B cell (primary cell): ENCODE measurements at regions not wholly inside any gene's neighbourhood (a gene's known extent, or its start where the extent isn't known, plus 50 kb on each side); places are given as distances from the start of the nearest gene placed in this dataset.

Source experiments
- ATAC-seq: fragments of 200-7000 bp; cut with Tn5 transposase; one replicate; pipeline ENCODE4 v1.10.0; 2021; ENCODE audit warnings: low read depth, mild to moderate bottlenecking, moderate number of reproducible peaks, moderate library complexity
- CTCF ChIA-PET: fragments of 350-600 bp; sonication (Branson Sonifier 250); formaldehyde crosslinking; loops from one replicate; lab custom pipeline; 2021; ENCODE audit warnings: antibody characterized with exemption, inconsistent platforms; lab: Charles Lee
- POLR2A ChIA-PET: fragments of 350-600 bp; sonication (Branson Sonifier 250); formaldehyde crosslinking; loops from one replicate; lab custom pipeline; 2021; ENCODE audit warnings: antibody characterized with exemption; lab: Charles Lee
- DNase-seq: peaks from one replicate; pipeline ENCODE4 v3.0.0; 2013
- H2AFZ ChIP-seq: 2 replicates; pipeline ENCODE4 v1.6.1; 2012; ENCODE audit warnings: mild to moderate bottlenecking, low read depth, low read length; ENCODE audit not compliant: insufficient read depth, poor library complexity, severe bottlenecking
- H3K27ac ChIP-seq, 2 donors: 1 replicate in 1 of 2; 2 replicates in 1 of 2; pipeline ENCODE4 v1.5.1; 2012 to 2013; ENCODE audit warnings: low read length in 2 of 2, mild to moderate bottlenecking in 2 of 2, moderate library complexity in 1 of 2
- H3K27me3 ChIP-seq, 4 experiments: fragments of 200-600 bp in 1 of 4; sonication (generic) in 1 of 4; replicated peaks in 1 of 4; 1 replicate in 2 of 4; 2 replicates in 2 of 4; pipeline versions ENCODE4 v1.6.1 to v1.7.0; 2013 to 2016; ENCODE audit warnings: low read length in 3 of 4, mild to moderate bottlenecking in 2 of 4, mixed read lengths in 1 of 4, moderate library complexity in 1 of 4; ENCODE audit not compliant: insufficient read depth in 4 of 4, control insufficient read depth in 3 of 4; ENCODE audit errors: control extremely low read depth in 1 of 4
- H3K36me3 ChIP-seq, 2 experiments: replicated peaks in 1 of 2; 1 replicate in 1 of 2; 2 replicates in 1 of 2; pipeline versions ENCODE4 v1.6.1 to v1.7.1; 2013; ENCODE audit warnings: low read length in 1 of 2; ENCODE audit not compliant: insufficient read depth in 2 of 2, control insufficient read depth in 1 of 2; ENCODE audit errors: control extremely low read depth in 1 of 2, extremely low read depth in 1 of 2
- H3K4me1 ChIP-seq, 2 donors: fragments of 200-600 bp in 1 of 2; sonication (generic) in 1 of 2; 1 replicate in 1 of 2; 2 replicates in 1 of 2; pipeline versions ENCODE4 v1.5.1 to v1.6.1; 2013 to 2017; ENCODE audit warnings: low read length in 2 of 2; ENCODE audit not compliant: control insufficient read depth in 2 of 2, insufficient read depth in 2 of 2
- H3K4me2 ChIP-seq: replicated peaks from 2 replicates; pipeline ENCODE3; 2012; ENCODE audit warnings: mild to moderate bottlenecking, low read depth, low read length; ENCODE audit not compliant: poor library complexity, severe bottlenecking
- H3K4me3 ChIP-seq, 5 experiments: fragments of 200-600 bp in 1 of 5; sonication (generic) in 1 of 5; 1 replicate in 3 of 5; 2 replicates in 2 of 5; pipeline versions ENCODE4 v1.5.1 to v1.7.0; 2011 to 2016; ENCODE audit warnings: low read length in 4 of 5, mild to moderate bottlenecking in 4 of 5, low read depth in 2 of 5, control low read depth in 1 of 5, moderate library complexity in 1 of 5; ENCODE audit not compliant: insufficient read depth in 1 of 5; ENCODE audit errors: control extremely low read depth in 1 of 5, extremely low read depth in 1 of 5
- H3K79me2 ChIP-seq: fragments of 200-600 bp; sonication (generic); one replicate; pipeline ENCODE4 v1.6.0; 2016; ENCODE audit warnings: low read length; ENCODE audit not compliant: control insufficient read depth, insufficient read depth
- H3K9ac ChIP-seq: fragments of 200-600 bp; sonication (generic); 2 replicates; pipeline ENCODE4 v1.6.1; 2017; ENCODE audit warnings: mild to moderate bottlenecking, low read length, moderate library complexity
- H3K9me3 ChIP-seq, 3 donors: one replicate each; pipeline versions ENCODE4 v1.6.1 to v1.7.1; 2013; ENCODE audit warnings: low read length in 2 of 3; ENCODE audit not compliant: control insufficient read depth in 2 of 3, insufficient read depth in 1 of 3; ENCODE audit errors: control extremely low read depth in 1 of 3
- H4K20me1 ChIP-seq: 2 replicates; pipeline ENCODE4 v1.6.0; 2012; ENCODE audit warnings: mild to moderate bottlenecking, low read length; ENCODE audit not compliant: insufficient read depth, control insufficient read depth, poor library complexity, severe bottlenecking
- H3K27ac Mint-ChIP-seq: one replicate; pipeline ENCODE4 v1.8.0; 2021; ENCODE audit warnings: mixed read lengths
- H3K27me3 Mint-ChIP-seq: one replicate; pipeline ENCODE4 v1.8.0; 2021; ENCODE audit warnings: mixed read lengths
- H3K4me1 Mint-ChIP-seq: one replicate; pipeline ENCODE4 v1.8.0; 2021; ENCODE audit warnings: mixed read lengths
- H3K4me3 Mint-ChIP-seq: one replicate; pipeline ENCODE4 v1.8.0; 2021; ENCODE audit warnings: mixed read lengths
- H3K9me3 Mint-ChIP-seq: one replicate; pipeline ENCODE4 v1.8.0; 2022; ENCODE audit warnings: mixed read lengths; ENCODE audit not compliant: insufficient read depth
- CTCF ChIP-seq: fragments of 200-600 bp; IDR thresholded peaks from one replicate; pipeline ENCODE4 v1.8.0; 2022; ENCODE audit warnings: antibody characterized with exemption, mild to moderate bottlenecking
- EZH2 ChIP-seq: IDR thresholded peaks from 2 replicates; pipeline ENCODE4 v1.6.1; 2012; ENCODE audit warnings: borderline replicate concordance, low read depth, mild to moderate bottlenecking, moderate library complexity, low read length; ENCODE audit not compliant: insufficient read depth, poor library complexity, severe bottlenecking
- WGBS: methylation state at CpG from one replicate; pipeline ENCODE4 v1.1.5; 2013; ENCODE audit warnings: missing lambda C conversion rate; ENCODE audit not compliant: insufficient coverage; 5-methylcytosine and 5-hydroxymethylcytosine counted together
- intact Hi-C: fragments of 100-400 bp; cut with micrococcal nuclease; formaldehyde crosslinking; loops from one replicate; pipeline ENCODE4 v1.10.0; 2022

DNA sequence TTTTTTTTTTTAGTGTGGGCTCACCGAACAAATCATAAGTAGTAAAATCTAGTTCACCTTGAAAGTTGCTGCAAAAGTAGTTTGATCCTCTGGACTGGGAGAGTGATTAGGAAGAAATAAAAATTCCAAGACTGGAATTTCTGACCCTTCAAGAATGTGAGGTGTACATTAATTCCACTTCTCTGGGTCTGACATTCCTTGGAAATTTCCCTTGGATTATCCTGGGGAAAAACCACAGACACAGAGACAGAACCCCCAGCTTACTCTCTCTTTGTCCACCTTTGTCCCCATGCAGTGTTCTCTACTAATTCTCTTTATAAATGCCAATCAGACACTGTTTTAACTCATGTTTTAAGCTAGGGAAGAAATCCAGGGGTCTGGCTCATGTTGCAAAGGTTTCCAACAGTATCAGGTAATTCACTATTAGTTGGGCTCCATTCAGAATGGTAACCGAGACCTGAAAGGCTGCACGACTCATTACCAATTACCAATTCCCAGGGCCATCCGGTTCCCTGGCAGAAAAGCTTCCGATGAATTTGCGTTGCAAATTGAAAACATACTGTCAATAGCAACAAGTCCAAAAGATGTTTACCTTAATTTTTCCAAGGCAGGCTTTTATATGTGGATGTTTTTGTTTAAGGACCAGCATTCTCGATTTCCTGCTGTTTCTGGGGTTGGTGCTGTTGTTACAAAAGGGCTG, 86.3 kb downstream of the BAMBI start:
- Histone ChIP-seq H3K4me3 (no peak overlapping the region), H3K4me1 (no peaks in the 10 kb centered on the region), H3K9me3 (no peaks in the 10 kb centered on the region), H3K79me2 (no peaks in the 10 kb centered on the region), H3K4me2 (no peak overlapping the region), H2AFZ (no peak overlapping the region), H3K36me3 (no peaks in the 10 kb centered on the region), H3K27me3 (no peaks in the 10 kb centered on the region), H3K9ac (no peak overlapping the region), H3K27ac (no peak overlapping the region), H4K20me1 (no peaks in the 10 kb centered on the region)
- no peak for ATAC-seq
- WGBS: 77% methylated on average over 3 of the region's 7 CpGs
- H3K9me3 Mint-ChIP-seq: no peaks in the 10 kb centered on the region
- H3K4me1 Mint-ChIP-seq: no peaks in the 10 kb centered on the region
- H3K27ac Mint-ChIP-seq: no peak overlapping the region
- no peak for DNase-seq
- H3K4me3 Mint-ChIP-seq: no peak overlapping the region
- no peak for TF ChIP-seq CTCF
- H3K27me3 Mint-ChIP-seq: peaks cover 3% of the 10 kb centered on the region
- intact Hi-C loops: no loop called here
- ChIA-PET POLR2A (no interaction called here), CTCF (no interaction called here)

DNA sequence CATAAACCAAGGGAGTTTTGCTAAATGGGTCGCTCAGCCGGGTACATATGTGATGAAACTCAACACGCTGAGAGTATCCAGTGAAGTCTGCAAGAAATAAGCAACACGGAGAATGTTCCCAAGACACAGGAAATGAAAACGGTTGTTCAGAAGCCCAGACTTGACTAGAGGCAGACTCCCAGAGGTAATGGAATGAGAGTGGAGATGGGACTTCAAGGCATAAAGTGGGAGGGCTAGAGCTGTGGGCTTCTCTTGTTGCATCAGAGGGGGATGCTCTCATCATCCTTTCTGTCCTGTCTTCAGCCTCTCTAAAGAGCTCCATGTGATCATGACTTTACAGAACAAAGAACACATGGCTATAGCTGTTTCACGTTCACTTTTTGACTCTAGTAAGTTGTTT, 88.3 kb downstream of the BAMBI start:
- 93% methylated on average over 5 of the region's 6 CpGs for WGBS
- H3K4me1 ChIP-seq: no peaks in the 10 kb centered on the region

More for the DNA sequence above, 88.3 kb downstream of the BAMBI start:
- intact Hi-C loops: no loop called here
- CTCF ChIA-PET: no interaction called here
- H3K27ac Mint-ChIP-seq: no peak overlapping the region
- H3K4me2 ChIP-seq: no peak overlapping the region
- no peaks in the 10 kb centered on the region for H3K4me1 Mint-ChIP-seq
- no peaks in the 10 kb centered on the region for H3K36me3 ChIP-seq
- H3K9me3 ChIP-seq: no peaks in the 10 kb centered on the region
- no peaks in the 10 kb centered on the region for H4K20me1 ChIP-seq
- H3K4me3 Mint-ChIP-seq: no peak overlapping the region
- no peak for ATAC-seq
- H3K27me3 ChIP-seq: no peaks in the 10 kb centered on the region
- H3K4me3 ChIP-seq: no peak overlapping the region
- no peak overlapping the region for H2AFZ ChIP-seq
- POLR2A ChIA-PET: no interaction called here
- H3K9ac ChIP-seq: no peak overlapping the region
- TF ChIP-seq EZH2 (no peak), CTCF (no peak)
- no peaks in the 10 kb centered on the region for H3K79me2 ChIP-seq
- no peak overlapping the region for H3K27ac ChIP-seq
- no peaks in the 10 kb centered on the region for H3K9me3 Mint-ChIP-seq
- no peak for DNase-seq
- peaks cover 3% of the 10 kb centered on the region for H3K27me3 Mint-ChIP-seq
